Right lobe of liver (tissue), 4 donors: ENCODE measurements at regions not wholly inside any gene's neighbourhood (a gene's known extent, or its start where the extent isn't known, plus 50 kb on each side); places are given as distances from the start of the nearest gene placed in this dataset.

Experiments
- POLR2A ChIP-seq: fragments of 450-650 bp; IDR thresholded peaks from one replicate; pipeline ENCODE4 v1.6.1; 2017; ENCODE audit warnings: antibody characterized with exemption, mild to moderate bottlenecking
- TF ChIP-seq, protein P1 (sequence below), 4 donors: fragments of 200-600 bp in 3 of 4; fragments of 450-650 bp in 1 of 4; IDR thresholded peaks; one replicate each; pipeline versions ENCODE4 v1.5.1 to v1.8.0; 2016 to 2022; ENCODE audit warnings: antibody characterized with exemption in 4 of 4, mild to moderate bottlenecking in 2 of 4
- donor health status: DM: no; HTN: no; CAD: no.
- donor health status: DM: no; HTN: no; CAD: no.
- donor health status: DM: no; HTN: yes; CAD: no.

DNA sequence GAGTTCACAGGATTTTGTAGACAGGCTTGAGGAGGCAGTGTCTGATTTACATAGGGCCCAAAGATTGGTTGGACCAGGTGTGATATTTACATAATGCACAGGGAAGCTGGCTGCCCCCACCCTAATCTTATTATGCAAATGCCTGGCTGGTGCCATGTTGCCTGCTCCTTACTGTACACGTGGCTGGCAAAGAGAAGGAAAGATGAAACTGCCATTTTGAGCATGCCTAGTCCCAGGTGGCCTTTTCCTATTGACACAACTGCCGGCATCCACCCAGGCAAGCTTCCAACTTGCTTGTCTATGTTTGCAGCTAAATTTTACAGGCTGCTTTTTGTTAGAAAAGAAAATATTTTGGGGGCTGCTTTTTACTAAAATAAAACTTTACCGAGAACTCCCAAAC lies 174.6 kb downstream of the LMBRD1 start:
- no peak for TF ChIP-seq POLR2A
- TF ChIP-seq, protein P1, sequence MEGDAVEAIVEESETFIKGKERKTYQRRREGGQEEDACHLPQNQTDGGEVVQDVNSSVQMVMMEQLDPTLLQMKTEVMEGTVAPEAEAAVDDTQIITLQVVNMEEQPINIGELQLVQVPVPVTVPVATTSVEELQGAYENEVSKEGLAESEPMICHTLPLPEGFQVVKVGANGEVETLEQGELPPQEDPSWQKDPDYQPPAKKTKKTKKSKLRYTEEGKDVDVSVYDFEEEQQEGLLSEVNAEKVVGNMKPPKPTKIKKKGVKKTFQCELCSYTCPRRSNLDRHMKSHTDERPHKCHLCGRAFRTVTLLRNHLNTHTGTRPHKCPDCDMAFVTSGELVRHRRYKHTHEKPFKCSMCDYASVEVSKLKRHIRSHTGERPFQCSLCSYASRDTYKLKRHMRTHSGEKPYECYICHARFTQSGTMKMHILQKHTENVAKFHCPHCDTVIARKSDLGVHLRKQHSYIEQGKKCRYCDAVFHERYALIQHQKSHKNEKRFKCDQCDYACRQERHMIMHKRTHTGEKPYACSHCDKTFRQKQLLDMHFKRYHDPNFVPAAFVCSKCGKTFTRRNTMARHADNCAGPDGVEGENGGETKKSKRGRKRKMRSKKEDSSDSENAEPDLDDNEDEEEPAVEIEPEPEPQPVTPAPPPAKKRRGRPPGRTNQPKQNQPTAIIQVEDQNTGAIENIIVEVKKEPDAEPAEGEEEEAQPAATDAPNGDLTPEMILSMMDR (IDR thresholded peaks at IDR 0.05): no peak
